ENCODE measurements at regions not wholly inside any gene's neighbourhood (a gene's known extent, or its start where the extent isn't known, plus 50 kb on each side); places are given as distances from the start of the nearest gene placed in this dataset.

- Histone ChIP-seq H3K4me3 (ENCODE audit: low read depth, low read length) (no peak overlapping the region), H3K9me3 (ENCODE audit: severe bottlenecking) (no peaks in the 10 kb centered on the region), H3K36me3 (no peaks in the 10 kb centered on the region), H3K27ac (no peak overlapping the region), H3K27me3 (ENCODE audit: insufficient read depth, low read depth, severe bottlenecking) (peaks cover 44% of the 10 kb centered on the region)
- no peak for TF ChIP-seq CTCF (IDR thresholded peaks at IDR 0.05; ENCODE audit: low read depth, low read length)
- DNase-seq: no peak
Observed at GRCh38 chr2:176494949-176495353, 225.7 kb downstream of the MTX2 start.

DNA sequence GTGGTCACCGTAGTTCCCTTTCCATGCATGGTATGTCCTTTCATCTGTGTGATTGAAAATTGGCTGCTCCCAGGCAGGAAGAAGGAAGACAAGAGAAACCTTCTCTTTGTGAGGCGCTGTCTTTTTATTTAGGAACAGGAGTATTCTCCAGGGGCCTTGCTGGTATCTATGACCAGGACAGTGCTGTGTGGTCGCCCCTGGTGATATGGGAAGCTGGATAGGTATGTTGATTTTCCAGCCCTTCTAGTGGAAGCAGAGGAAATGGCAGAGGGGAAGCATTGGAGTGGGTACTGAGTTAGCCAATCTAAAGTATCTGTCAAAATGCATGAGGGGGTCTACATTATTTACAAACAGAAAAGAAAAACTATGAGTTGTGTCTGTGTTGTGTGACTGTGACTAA lies 226.6 kb downstream of the MTX2 start:
- Histone ChIP-seq H3K4me3 (ENCODE audit: low read depth, low read length) (no peak overlapping the region), H3K36me3 (no peaks in the 10 kb centered on the region), H3K27me3 (ENCODE audit: insufficient read depth, low read depth, severe bottlenecking) (peaks cover 40% of the 10 kb centered on the region), H3K9me3 (ENCODE audit: severe bottlenecking) (no peaks in the 10 kb centered on the region), H3K27ac (no peak overlapping the region)
- TF ChIP-seq CTCF (IDR thresholded peaks at IDR 0.05; ENCODE audit: low read depth, low read length): no peak
- no peak for DNase-seq

DNA sequence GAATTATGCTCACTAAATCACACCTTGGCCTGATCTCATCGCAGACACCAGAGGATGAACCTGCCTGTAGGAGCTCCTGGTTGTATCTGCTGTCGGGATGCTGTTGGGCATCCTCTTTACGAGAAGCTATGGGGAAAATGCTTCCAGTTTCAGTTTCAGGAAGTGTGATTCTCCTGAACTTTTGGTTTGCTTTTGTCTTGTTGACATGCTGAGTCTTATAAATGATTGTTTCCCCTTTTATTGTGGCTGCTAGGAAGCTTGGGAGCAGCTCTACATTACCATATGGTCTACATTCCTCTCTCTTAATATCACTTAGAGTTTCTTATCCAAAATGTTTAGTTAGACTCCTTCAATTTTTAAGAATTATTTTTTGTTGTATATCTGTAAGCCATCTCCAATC lies 227.5 kb downstream of the MTX2 start:
- no peak overlapping the region for H3K27ac ChIP-seq
- peaks cover 38% of the 10 kb centered on the region for H3K27me3 ChIP-seq (ENCODE audit: insufficient read depth, low read depth, severe bottlenecking)
- TF ChIP-seq CTCF (IDR thresholded peaks at IDR 0.05; ENCODE audit: low read depth, low read length): no peak
- H3K9me3 ChIP-seq (ENCODE audit: severe bottlenecking): no peaks in the 10 kb centered on the region
- no peaks in the 10 kb centered on the region for H3K36me3 ChIP-seq
- H3K4me3 ChIP-seq (ENCODE audit: low read depth, low read length): no peak overlapping the region
- DNase-seq: no peak

DNA sequence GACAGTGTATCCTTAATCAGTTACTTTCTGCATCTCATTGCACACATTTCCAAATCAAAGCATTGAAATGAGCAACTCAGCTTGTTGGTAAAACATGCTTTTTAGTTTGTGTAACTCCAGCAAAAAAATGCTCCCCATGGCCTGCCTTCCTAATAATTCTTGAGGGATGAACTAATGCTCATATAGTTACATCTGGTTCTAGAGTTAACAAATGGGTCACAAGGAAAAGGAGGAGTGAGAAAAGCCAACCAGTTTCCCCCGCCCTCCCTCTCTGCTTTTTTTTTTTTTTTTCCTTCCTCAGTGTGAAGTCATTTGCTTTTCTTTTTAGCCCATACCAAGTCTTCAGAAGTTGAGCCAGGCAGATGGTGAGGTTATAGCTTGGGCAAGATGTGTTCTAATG lies 231.7 kb downstream of the MTX2 start:
- H3K27ac ChIP-seq: no peak overlapping the region
- no peak overlapping the region for H3K4me3 ChIP-seq (ENCODE audit: low read depth, low read length)
- H3K9me3 ChIP-seq (ENCODE audit: severe bottlenecking): no peaks in the 10 kb centered on the region
- peaks cover 25% of the 10 kb centered on the region for H3K27me3 ChIP-seq (ENCODE audit: insufficient read depth, low read depth, severe bottlenecking)
- no peak for DNase-seq
- H3K36me3 ChIP-seq: no peaks in the 10 kb centered on the region
- no peak for TF ChIP-seq CTCF (IDR thresholded peaks at IDR 0.05; ENCODE audit: low read depth, low read length)

DNA sequence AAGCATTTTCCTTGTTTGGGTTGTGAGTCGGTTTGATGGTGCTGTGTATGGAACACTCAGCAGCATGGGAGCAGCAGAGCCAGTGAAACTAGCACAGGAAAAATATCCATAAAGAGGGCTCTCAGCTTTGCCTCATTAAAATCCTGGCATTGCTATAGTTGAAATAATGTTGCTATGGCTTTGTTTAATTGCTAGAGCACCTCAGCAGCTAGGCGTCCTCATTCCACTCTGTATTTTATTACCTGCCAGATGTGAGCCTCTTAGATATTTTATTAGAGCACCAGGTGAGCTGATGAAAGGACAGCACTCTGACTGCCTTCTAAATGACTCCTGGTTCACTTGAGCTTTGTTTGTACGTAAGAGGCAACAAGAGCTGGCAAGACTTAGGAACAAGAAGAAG lies 232.4 kb downstream of the MTX2 start:
- TF ChIP-seq CTCF (IDR thresholded peaks at IDR 0.05; ENCODE audit: low read depth, low read length): no peak
- Histone ChIP-seq H3K4me3 (ENCODE audit: low read depth, low read length) (no peak overlapping the region), H3K9me3 (ENCODE audit: severe bottlenecking) (no peaks in the 10 kb centered on the region), H3K36me3 (no peaks in the 10 kb centered on the region), H3K27ac (no peak overlapping the region), H3K27me3 (ENCODE audit: insufficient read depth, low read depth, severe bottlenecking) (peaks cover 26% of the 10 kb centered on the region)
- DNase-seq: no peak

GRCh38 chr2:176502619-176503018 lies 233.4 kb downstream of the MTX2 start:
- no peak overlapping the region for H3K27ac ChIP-seq
- peaks cover 27% of the 10 kb centered on the region for H3K27me3 ChIP-seq (ENCODE audit: insufficient read depth, low read depth, severe bottlenecking)
- no peak overlapping the region for H3K4me3 ChIP-seq (ENCODE audit: low read depth, low read length)
- no peak for TF ChIP-seq CTCF (IDR thresholded peaks at IDR 0.05; ENCODE audit: low read depth, low read length)
- no peaks in the 10 kb centered on the region for H3K9me3 ChIP-seq (ENCODE audit: severe bottlenecking)
- DNase-seq: no peak
- no peaks in the 10 kb centered on the region for H3K36me3 ChIP-seq

All from WERI-Rb-1 (cell line).